IPS-18c (cell line): ENCODE measurements at regions not wholly inside any gene's neighbourhood (a gene's known extent, or its start where the extent isn't known, plus 50 kb on each side); places are given as distances from the start of the nearest gene placed in this dataset.

Experiments
- H3K4me3 ChIP-seq: 2 replicates; pipeline ENCODE4 v1.7.0; 2013; ENCODE audit warnings: low read depth, mild to moderate bottlenecking, low read length, moderate library complexity; ENCODE audit not compliant: insufficient read depth
- H3K9me3 ChIP-seq: one replicate; pipeline ENCODE4 v1.6.1; 2013; ENCODE audit warnings: mild to moderate bottlenecking, low read length, moderate library complexity; ENCODE audit not compliant: control insufficient read depth, insufficient read depth

DNA sequence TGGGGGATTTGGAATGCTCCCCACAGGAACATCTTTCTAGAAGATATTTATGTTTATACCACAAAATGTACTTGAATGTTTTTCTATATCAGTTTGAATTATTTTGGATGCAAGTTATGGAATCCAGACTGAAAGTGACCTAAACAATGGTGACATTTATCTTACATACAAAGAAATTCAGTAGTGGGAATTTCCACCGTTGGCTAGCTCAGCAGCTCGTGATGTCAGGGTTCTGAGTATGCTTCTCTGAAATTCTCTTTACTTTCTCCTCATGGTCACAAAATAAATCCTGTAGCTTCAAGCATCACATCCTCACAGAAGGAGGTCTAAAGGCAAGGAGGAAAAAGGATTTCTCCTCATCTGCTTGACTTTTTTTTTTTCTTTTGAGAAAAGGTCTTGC lies 105.3 kb downstream of the AKAIN1 start:
- H3K9me3 ChIP-seq: peaks cover 2% of the 10 kb centered on the region
- H3K4me3 ChIP-seq: no peak overlapping the region

DNA sequence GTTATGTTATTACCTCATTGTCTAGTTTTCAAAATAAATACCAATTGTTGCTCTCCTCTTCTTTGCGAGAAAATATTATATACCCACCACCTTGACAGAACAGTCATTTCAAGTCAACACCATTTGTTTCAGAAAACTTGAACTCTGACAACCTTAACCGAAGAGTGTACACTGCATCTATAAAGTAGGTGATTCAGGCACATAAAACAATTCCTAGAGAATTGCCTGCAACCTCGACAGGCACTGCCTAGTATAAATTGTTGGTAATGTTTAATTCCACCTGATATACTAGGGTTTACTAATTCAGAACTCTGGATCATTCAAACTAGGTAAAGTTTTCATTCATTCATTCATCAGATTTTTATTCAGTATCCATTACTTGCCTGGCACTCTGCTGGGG lies 121.8 kb downstream of the AKAIN1 start:
- no peak overlapping the region for H3K4me3 ChIP-seq

DNA sequence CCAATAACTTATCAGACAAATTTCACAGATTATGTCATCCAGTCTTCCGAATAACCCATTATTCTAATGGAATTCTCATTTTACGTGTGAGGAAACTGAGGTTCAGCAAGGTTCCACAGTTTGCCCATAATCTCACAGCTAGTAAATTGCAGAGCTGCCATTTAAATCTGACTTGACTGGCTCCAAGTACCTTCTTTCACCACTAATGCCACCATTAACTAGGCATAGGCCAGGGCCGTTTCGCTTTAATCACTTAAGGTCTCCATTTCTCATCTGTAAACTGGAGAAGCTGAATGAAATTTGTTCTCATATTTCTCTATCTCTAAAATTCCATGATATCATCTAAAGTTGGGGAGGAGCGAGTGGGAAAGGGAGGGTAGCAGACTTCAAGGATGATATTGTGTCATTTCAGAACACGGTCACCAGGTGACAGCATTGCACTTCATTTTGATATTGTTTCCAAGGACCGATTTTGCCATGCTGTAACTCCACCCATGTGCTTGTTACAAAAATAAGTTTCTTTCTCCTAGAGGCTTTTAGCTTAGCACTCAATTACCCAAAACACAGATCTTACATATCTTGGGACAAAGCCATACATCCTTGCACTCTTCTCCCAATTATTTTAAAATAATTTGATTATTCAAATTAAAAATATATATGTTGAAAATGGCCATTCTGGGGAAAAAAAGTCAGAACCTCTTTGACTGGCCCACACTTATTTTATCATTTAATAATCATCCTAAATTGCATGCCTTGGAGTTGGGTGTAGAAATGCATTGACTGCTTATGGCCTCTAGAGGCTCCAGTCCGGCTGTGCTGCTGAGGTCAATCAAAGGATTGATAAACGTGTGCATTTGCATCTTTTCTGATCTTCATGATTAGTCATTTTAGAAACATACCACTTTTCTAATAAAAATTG lies 123.8 kb downstream of the AKAIN1 start:
- H3K9me3 ChIP-seq: no peaks in the 10 kb centered on the region
- no peak overlapping the region for H3K4me3 ChIP-seq

More for the DNA sequence above, 121.8 kb downstream of the AKAIN1 start:
- H3K9me3 ChIP-seq: no peaks in the 10 kb centered on the region

DNA sequence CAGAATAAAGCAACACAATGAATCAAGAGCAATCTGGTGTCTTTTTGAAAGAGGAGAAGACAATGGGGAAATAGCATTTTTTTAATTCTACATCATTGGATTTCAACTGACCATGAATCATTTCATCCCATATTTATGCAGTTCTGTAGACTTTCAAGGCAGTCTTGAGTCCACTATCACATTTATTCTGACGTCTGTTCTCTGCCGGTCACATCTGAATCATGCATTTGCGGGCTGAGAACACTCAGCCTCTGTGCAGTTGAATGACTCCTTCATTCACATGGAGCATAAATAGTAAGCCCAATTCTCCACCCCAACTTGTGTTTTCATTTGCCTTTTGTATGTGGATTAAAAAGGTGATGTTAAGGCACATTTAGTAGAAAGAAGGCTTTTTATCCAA lies 128.2 kb downstream of the AKAIN1 start:
- no peak overlapping the region for H3K4me3 ChIP-seq
- no peaks in the 10 kb centered on the region for H3K9me3 ChIP-seq

DNA sequence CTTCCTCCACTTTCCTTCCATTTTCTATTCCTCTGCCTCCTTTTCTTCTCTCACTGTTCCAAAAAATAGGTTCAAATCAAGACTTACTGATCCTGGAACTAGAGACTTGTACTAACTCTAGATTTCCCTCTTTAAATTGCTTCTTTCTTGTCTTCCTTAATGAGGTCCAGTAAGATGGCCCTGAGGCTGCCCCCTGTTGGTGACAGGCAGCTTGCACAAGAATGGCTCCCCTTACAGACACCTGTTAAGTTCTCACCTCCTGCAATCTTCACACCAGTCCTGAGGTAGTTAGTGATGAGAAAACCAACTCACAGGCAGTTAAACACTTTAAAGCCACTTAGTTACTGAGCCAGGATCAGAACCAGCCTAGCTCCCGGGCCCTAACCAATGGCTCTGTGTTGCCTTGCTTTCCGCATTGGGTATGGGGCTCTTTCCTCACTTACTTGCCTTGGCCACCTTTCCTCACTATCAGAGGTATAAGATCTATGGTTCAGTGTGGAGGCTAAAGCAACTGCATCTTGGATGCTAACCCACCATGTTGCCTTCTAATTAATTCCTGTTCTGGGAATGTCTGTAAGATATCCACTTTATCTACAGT lies 130.6 kb downstream of the AKAIN1 start:
- Histone ChIP-seq H3K4me3 (no peak overlapping the region), H3K9me3 (no peaks in the 10 kb centered on the region)

DNA sequence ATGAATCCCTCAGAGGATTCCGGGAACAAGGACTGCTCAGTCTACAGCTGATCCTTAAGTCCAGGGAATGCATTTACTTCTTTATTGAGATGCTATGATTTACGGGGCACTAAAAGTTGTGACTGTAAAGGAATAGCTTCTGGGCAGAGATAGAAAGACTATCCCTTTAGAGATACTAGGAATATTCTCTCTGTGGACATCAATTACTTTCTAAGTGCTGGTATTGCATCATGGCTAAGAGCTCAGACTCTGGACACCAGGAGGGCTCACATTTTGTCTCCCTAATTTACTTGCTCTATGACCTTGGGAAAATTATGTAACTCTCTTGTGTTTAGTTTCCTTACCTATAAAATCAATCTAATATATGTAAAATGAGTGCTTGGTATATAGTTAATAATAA lies 131.4 kb downstream of the AKAIN1 start:
- Histone ChIP-seq H3K9me3 (no peaks in the 10 kb centered on the region), H3K4me3 (no peak overlapping the region)

DNA sequence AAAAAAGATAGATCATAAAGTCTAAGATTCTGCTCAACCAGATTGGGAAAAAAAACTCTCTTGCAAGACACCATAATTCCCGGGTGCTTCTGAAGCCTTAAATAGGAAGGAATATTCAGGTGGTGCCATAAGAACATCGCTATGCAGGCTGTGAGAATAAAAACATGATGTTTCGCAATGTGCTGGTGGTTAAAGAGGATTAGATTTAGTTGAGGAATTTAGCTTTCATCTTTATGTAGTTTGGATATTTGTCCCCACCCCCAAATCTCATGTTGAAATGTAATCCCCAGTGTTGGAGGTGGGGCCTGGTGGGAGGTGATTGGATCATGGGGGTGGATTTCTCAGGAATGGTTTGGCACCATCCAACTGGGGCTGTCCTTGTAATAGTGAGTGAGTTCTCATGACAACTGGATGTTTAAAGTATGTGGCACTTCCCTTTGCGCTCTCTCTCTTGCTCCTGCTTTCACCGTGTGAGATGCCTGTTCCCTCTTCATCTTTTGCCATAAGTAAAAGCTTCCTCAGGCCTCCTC lies 132.2 kb downstream of the AKAIN1 start:
- H3K9me3 ChIP-seq: no peaks in the 10 kb centered on the region
- no peak overlapping the region for H3K4me3 ChIP-seq

DNA sequence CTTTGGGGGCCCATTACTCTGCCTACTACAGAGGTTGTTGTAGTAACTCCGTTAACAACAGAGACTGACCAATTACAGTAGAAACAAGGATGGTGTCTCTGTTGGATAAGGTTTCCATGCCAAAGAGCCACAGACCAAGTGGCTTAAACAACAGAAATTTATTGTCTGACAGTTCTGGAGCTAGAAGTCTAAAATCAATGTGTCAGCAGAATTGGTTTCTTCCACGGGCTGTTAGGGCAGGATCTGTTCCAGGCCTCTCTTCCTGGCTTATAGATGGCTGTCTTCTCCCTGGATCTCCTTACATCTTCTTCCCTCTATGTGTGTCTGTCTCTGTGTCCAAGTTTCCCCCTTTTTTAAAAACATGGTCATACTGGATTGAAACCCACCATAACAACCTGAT lies 135.3 kb downstream of the AKAIN1 start:
- H3K9me3 ChIP-seq: no peaks in the 10 kb centered on the region
- no peak overlapping the region for H3K4me3 ChIP-seq

DNA sequence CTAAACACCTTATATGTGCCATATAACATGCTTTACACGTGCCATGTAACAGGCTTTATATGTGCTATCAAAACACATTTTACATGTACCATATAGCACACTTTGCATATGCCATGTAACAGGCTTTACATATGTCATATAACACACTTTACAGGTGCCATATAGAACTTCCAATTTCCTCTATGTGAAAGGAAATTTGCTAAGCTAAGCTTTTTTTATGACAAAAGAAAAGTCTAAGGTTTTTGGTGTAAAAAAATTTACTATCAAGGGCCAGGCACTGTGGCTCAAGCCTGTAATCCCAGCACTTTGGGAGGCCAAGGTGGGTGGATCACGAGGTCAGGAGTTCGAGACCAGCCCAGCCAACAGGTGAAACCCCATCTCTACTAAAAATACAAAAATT lies 136.5 kb downstream of the AKAIN1 start:
- H3K4me3 ChIP-seq: no peak overlapping the region
- H3K9me3 ChIP-seq: no peaks in the 10 kb centered on the region

DNA sequence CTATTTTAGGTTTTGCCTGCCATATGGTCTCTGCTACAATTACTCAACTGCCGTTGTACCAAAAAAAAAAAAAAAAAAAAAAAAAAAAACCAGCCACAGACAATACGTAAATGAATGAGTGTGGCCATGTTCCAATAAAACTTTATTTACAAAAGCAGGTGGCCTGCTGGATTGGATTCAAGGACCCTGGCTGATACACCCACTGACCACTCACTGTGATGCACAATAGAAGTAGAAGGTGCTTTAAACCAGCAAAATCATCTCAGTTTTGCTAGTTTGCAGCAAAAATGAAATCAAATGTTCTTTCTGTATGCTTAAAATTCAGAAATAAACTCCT lies 137.4 kb downstream of the AKAIN1 start:
- Histone ChIP-seq H3K4me3 (no peak overlapping the region), H3K9me3 (no peaks in the 10 kb centered on the region)

DNA sequence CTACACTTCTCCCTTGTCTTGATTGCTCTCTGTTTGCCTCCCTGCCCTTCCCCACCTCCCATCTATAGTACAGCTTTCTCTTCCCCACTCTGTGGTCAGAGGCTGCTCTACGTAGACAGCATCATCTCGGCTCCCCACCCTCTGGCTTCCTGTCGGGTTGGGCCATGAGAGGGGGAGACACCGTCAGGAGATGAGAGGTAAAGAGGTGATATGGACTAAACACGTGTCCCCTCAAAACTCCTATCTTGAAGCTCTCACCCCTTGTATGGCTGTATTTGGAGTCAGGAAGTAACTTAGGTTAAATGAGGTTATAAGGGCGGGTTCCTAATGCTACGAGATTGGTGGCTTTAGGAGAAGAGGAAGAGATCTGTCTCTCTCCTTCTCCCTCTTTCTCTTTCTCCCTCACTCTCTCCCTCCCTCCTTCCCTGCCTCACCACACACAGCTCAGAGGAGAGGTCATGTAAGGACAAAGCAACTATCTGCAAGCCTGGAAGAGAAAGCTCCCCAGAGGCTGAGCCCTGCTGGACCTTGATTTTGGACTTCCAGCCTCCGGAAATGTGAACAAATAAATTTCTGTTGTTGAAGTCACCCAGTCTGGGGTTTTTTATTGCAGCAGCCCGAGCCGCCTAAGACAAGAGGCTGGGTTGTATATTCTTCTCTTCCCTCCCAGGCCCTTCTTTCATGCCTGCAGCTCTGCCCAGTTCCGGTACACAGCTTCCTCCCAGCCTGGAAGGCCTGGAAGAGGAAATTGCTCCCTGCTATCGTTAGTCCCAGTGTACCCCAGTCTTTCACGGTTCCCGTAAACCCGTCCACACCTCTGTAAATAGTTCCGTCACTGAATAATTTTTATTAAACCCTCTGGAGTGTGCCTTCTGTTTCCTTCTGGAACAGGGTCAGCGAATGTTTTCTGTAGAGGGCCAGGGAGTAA lies 138.0 kb downstream of the AKAIN1 start:
- no peaks in the 10 kb centered on the region for H3K9me3 ChIP-seq
- H3K4me3 ChIP-seq: no peak overlapping the region

DNA sequence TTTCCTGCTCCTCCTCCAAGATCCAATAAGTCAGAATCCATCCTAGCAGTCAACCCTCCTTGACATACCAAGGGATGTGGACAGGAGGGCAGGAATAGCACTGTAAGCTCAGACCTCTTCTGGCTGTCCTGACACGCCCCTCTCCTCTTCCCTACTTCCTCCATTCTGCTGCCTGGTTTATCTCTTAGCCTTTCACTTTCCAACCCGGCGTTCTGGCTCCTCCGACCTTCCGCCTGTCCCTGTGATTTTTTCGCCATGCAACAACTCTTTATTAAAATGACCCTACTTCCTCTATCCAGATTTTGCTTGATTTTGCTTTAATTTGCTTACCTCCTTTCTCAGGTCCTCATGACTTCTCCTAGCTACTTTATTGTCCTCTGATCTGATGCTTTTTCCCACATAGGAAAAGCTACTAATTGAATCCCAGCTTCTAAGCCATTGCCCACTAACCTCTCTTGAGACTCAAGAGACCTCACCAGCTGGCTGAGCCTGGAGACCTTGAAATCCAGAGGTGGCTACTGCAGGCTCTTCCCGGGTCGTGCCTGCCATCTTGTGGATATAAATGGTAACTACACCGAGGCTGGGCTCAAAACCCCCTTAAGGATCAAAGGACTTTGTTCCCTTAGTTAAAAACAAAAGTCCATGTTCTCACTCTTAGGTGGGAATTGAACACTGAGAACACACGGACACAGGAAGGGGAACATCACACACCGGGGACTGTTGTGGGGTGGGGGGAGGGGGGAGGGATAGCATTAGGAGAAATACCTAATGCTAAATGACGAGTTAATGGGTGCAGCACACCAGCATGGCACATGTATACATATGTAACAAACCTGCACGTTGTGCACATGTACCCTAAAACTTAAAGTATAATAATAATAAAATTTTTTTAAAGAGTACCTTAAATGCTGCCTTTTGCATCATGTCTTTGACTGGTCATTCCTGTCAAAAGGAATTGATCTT lies 139.4 kb downstream of the AKAIN1 start:
- Histone ChIP-seq H3K9me3 (no peaks in the 10 kb centered on the region), H3K4me3 (no peak overlapping the region)

DNA sequence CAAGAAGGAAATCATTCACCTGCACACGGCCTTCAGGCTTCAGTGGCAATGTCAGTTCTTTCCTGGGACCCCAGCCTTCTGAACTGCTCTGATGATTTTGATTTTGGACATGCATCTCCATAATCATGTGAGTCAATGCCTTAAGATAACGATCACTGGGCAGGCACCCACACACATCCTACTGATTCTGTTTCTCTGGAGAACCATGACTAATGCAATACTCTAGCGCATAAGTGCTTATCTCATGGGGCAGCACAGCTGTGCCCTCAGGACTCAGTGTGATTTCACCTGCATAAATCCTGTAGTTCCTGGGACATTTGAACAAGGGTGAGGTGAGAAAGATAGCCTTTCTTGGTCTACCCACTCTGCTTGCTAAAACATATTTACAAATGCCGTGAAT lies 144.6 kb downstream of the AKAIN1 start:
- Histone ChIP-seq H3K9me3 (no peaks in the 10 kb centered on the region), H3K4me3 (no peak overlapping the region)

DNA sequence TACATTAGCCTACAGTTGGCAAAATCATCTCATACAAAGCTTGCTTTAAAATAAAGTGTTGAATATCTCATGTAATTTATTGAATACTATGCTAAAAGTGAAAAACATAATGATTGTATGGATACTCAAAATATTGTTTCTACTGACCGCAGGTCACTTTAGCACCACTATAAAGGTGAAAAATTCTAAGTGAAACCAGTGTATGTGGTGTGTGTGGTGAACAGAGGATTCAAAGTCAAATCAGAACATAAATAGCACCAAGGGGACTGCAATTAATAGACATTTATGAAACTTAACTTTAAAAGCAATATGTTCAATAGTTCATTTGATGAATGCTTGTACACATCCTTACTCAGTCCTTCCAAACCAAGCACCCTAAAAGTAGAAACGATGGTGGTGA lies 145.8 kb downstream of the AKAIN1 start:
- H3K4me3 ChIP-seq: no peak overlapping the region
- no peaks in the 10 kb centered on the region for H3K9me3 ChIP-seq

DNA sequence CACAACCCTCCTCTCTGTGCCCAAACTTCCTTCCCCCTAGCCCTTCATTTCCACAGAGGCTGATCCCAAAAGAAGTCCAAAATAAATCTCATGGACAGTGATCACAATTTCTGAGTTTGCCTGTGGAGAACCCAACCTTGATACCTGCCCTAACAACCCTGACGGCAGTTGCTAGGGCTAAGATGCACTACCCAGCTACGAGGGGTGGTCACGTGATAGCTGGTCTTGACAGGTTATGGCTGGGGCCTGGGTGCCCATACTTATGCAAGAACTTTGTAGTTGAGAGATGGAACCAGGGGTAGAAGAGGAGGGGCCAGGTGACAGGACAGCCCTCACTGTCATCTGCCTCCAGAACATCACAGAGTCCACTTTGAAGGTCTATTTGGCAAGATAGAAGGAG lies 147.9 kb downstream of the AKAIN1 start:
- Histone ChIP-seq H3K9me3 (no peaks in the 10 kb centered on the region), H3K4me3 (no peak overlapping the region)

DNA sequence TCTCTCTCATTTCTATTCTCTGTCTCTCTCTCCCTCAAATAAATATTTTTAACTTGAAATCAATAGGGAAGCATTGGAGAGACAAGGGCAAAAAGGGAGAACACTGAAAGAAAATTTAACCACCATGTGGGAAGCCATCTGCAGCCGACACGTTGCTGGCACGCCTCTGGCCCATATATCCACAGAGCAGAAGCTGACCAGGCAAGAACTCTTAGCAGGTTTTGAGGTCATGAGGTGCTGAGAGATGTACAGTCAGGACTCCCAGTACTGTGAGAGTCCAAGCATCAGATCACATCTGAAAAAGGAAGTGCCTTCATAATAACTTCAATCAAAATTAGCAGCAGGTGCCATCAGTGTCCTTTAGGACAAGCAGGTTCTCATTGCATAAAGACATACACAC lies 156.6 kb downstream of the AKAIN1 start:
- Histone ChIP-seq H3K9me3 (no peaks in the 10 kb centered on the region), H3K4me3 (no peak overlapping the region)

DNA sequence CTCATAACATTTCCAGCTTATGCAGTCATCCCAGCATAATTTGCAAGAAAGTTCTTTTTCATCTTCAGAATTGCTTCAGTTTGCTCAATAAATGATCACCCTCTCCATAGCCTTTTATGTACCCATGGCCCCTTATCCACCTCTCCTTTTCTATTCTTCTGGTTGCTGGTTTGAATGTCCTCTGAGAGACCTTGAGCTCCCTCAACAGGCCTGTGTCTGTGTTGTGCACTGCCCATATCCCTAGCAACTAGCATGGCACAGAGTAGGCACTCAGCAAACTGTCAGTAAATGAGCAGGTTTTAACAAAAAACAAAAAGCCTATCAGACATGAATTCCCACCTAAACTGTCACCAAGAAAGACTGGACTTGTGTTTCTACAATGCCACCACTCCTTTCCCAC lies 160.5 kb downstream of the AKAIN1 start:
- no peak overlapping the region for H3K4me3 ChIP-seq
- H3K9me3 ChIP-seq: no peaks in the 10 kb centered on the region
